ENCODE measurements at regions not wholly inside any gene's neighbourhood (a gene's known extent, or its start where the extent isn't known, plus 50 kb on each side); places are given as distances from the start of the nearest gene placed in this dataset.

GRCh38 chr4:178066338-178066941 is 624.2 kb upstream of the AGA start:
- Histone ChIP-seq H3K4me3 (ENCODE audit: low read depth, low read length) (no peak overlapping the region), H3K4me1 (ENCODE audit: control insufficient read depth, insufficient read depth, low read length, unreplicated experiment) (no peaks in the 10 kb centered on the region), H3K27ac (ENCODE audit: low read depth, low read length) (no peak overlapping the region), H3K79me2 (ENCODE audit: control insufficient read depth, insufficient read depth, low read length, unreplicated experiment) (no peaks in the 10 kb centered on the region), H3K27me3 (ENCODE audit: insufficient read depth, low read length) (no peaks in the 10 kb centered on the region), H3K36me3 (ENCODE audit: insufficient read depth, low read length) (no peaks in the 10 kb centered on the region), H2AFZ (ENCODE audit: low read length, unreplicated experiment) (no peak overlapping the region)

- Histone ChIP-seq H3K4me3 (ENCODE audit: low read depth, low read length) (no peak overlapping the region), H3K36me3 (ENCODE audit: insufficient read depth, low read length) (no peaks in the 10 kb centered on the region), H2AFZ (ENCODE audit: low read length, unreplicated experiment) (no peak overlapping the region), H3K4me1 (ENCODE audit: control insufficient read depth, insufficient read depth, low read length, unreplicated experiment) (no peaks in the 10 kb centered on the region), H3K79me2 (ENCODE audit: control insufficient read depth, insufficient read depth, low read length, unreplicated experiment) (no peaks in the 10 kb centered on the region), H3K27me3 (ENCODE audit: insufficient read depth, low read length) (no peaks in the 10 kb centered on the region), H3K27ac (ENCODE audit: low read depth, low read length) (no peak overlapping the region)
These were observed 625.9 kb upstream of the AGA start for GRCh38 chr4:178068136-178068535.

- no peaks in the 10 kb centered on the region for H3K36me3 ChIP-seq (ENCODE audit: insufficient read depth, low read length)
- H3K4me3 ChIP-seq (ENCODE audit: low read depth, low read length) = no peak overlapping the region
- no peak overlapping the region for H3K27ac ChIP-seq (ENCODE audit: low read depth, low read length)
- H3K4me1 ChIP-seq (ENCODE audit: control insufficient read depth, insufficient read depth, low read length, unreplicated experiment) = no peaks in the 10 kb centered on the region
- no peaks in the 10 kb centered on the region for H3K27me3 ChIP-seq (ENCODE audit: insufficient read depth, low read length)
- H2AFZ ChIP-seq (ENCODE audit: low read length, unreplicated experiment) = no peak overlapping the region
- H3K79me2 ChIP-seq (ENCODE audit: control insufficient read depth, insufficient read depth, low read length, unreplicated experiment) = no peaks in the 10 kb centered on the region
These were observed 627.9 kb upstream of the AGA start for GRCh38 chr4:178070163-178070562.

GRCh38 chr4:178080312-178080711 is 638.1 kb upstream of the AGA start:
- no peaks in the 10 kb centered on the region for H3K36me3 ChIP-seq (ENCODE audit: insufficient read depth, low read length)
- no peaks in the 10 kb centered on the region for H3K79me2 ChIP-seq (ENCODE audit: control insufficient read depth, insufficient read depth, low read length, unreplicated experiment)
- H2AFZ ChIP-seq (ENCODE audit: low read length, unreplicated experiment) = no peak overlapping the region
- H3K4me3 ChIP-seq (ENCODE audit: low read depth, low read length) = no peak overlapping the region
- no peak overlapping the region for H3K27ac ChIP-seq (ENCODE audit: low read depth, low read length)
- no peaks in the 10 kb centered on the region for H3K4me1 ChIP-seq (ENCODE audit: control insufficient read depth, insufficient read depth, low read length, unreplicated experiment)
- no peaks in the 10 kb centered on the region for H3K27me3 ChIP-seq (ENCODE audit: insufficient read depth, low read length)

- no peak overlapping the region for H3K27ac ChIP-seq (ENCODE audit: low read depth, low read length)
- no peaks in the 10 kb centered on the region for H3K27me3 ChIP-seq (ENCODE audit: insufficient read depth, low read length)
- no peak overlapping the region for H3K4me3 ChIP-seq (ENCODE audit: low read depth, low read length)
- no peaks in the 10 kb centered on the region for H3K36me3 ChIP-seq (ENCODE audit: insufficient read depth, low read length)
- no peaks in the 10 kb centered on the region for H3K4me1 ChIP-seq (ENCODE audit: control insufficient read depth, insufficient read depth, low read length, unreplicated experiment)
- H2AFZ ChIP-seq (ENCODE audit: low read length, unreplicated experiment) = no peak overlapping the region
- H3K79me2 ChIP-seq (ENCODE audit: control insufficient read depth, insufficient read depth, low read length, unreplicated experiment) = no peaks in the 10 kb centered on the region
These were observed 638.9 kb upstream of the AGA start for GRCh38 chr4:178081176-178081575.

GRCh38 chr4:178081896-178082295 is 639.7 kb upstream of the AGA start:
- H3K4me1 ChIP-seq (ENCODE audit: control insufficient read depth, insufficient read depth, low read length, unreplicated experiment) = no peaks in the 10 kb centered on the region
- H3K79me2 ChIP-seq (ENCODE audit: control insufficient read depth, insufficient read depth, low read length, unreplicated experiment) = no peaks in the 10 kb centered on the region
- no peak overlapping the region for H2AFZ ChIP-seq (ENCODE audit: low read length, unreplicated experiment)
- no peak overlapping the region for H3K27ac ChIP-seq (ENCODE audit: low read depth, low read length)
- H3K36me3 ChIP-seq (ENCODE audit: insufficient read depth, low read length) = no peaks in the 10 kb centered on the region
- H3K27me3 ChIP-seq (ENCODE audit: insufficient read depth, low read length) = no peaks in the 10 kb centered on the region
- no peak overlapping the region for H3K4me3 ChIP-seq (ENCODE audit: low read depth, low read length)

GRCh38 chr4:178082906-178083305 is 640.7 kb upstream of the AGA start:
- Histone ChIP-seq H3K27me3 (ENCODE audit: insufficient read depth, low read length) (no peaks in the 10 kb centered on the region), H2AFZ (ENCODE audit: low read length, unreplicated experiment) (no peak overlapping the region), H3K4me1 (ENCODE audit: control insufficient read depth, insufficient read depth, low read length, unreplicated experiment) (no peaks in the 10 kb centered on the region)

GRCh38 chr4:178083968-178084367 is 641.7 kb upstream of the AGA start:
- no peak overlapping the region for H3K27ac ChIP-seq (ENCODE audit: low read depth, low read length)
- H2AFZ ChIP-seq (ENCODE audit: low read length, unreplicated experiment) = no peak overlapping the region
- H3K36me3 ChIP-seq (ENCODE audit: insufficient read depth, low read length) = no peaks in the 10 kb centered on the region
- H3K4me1 ChIP-seq (ENCODE audit: control insufficient read depth, insufficient read depth, low read length, unreplicated experiment) = no peaks in the 10 kb centered on the region
- no peaks in the 10 kb centered on the region for H3K27me3 ChIP-seq (ENCODE audit: insufficient read depth, low read length)
- H3K79me2 ChIP-seq (ENCODE audit: control insufficient read depth, insufficient read depth, low read length, unreplicated experiment) = no peaks in the 10 kb centered on the region
- no peak overlapping the region for H3K4me3 ChIP-seq (ENCODE audit: low read depth, low read length)

More at GRCh38 chr4:178082906-178083305, 640.7 kb upstream of the AGA start:
- Histone ChIP-seq H3K36me3 (ENCODE audit: insufficient read depth, low read length) (no peaks in the 10 kb centered on the region), H3K27ac (ENCODE audit: low read depth, low read length) (no peak overlapping the region), H3K4me3 (ENCODE audit: low read depth, low read length) (no peak overlapping the region), H3K79me2 (ENCODE audit: control insufficient read depth, insufficient read depth, low read length, unreplicated experiment) (no peaks in the 10 kb centered on the region)

- no peak overlapping the region for H3K4me3 ChIP-seq (ENCODE audit: low read depth, low read length)
These were observed 644.1 kb upstream of the AGA start for GRCh38 chr4:178086320-178086719.

GRCh38 chr4:178090640-178091411 is 648.6 kb upstream of the AGA start:
- Histone ChIP-seq H3K36me3 (ENCODE audit: insufficient read depth, low read length) (no peaks in the 10 kb centered on the region), H3K27ac (ENCODE audit: low read depth, low read length) (no peak overlapping the region), H3K4me1 (ENCODE audit: control insufficient read depth, insufficient read depth, low read length, unreplicated experiment) (no peaks in the 10 kb centered on the region), H2AFZ (ENCODE audit: low read length, unreplicated experiment) (no peak overlapping the region), H3K27me3 (ENCODE audit: insufficient read depth, low read length) (no peaks in the 10 kb centered on the region), H3K4me3 (ENCODE audit: low read depth, low read length) (no peak overlapping the region), H3K79me2 (ENCODE audit: control insufficient read depth, insufficient read depth, low read length, unreplicated experiment) (no peaks in the 10 kb centered on the region)

More at GRCh38 chr4:178086320-178086719, 644.1 kb upstream of the AGA start:
- no peaks in the 10 kb centered on the region for H3K27me3 ChIP-seq (ENCODE audit: insufficient read depth, low read length)
- H2AFZ ChIP-seq (ENCODE audit: low read length, unreplicated experiment) = no peak overlapping the region
- H3K4me1 ChIP-seq (ENCODE audit: control insufficient read depth, insufficient read depth, low read length, unreplicated experiment) = no peaks in the 10 kb centered on the region
- H3K79me2 ChIP-seq (ENCODE audit: control insufficient read depth, insufficient read depth, low read length, unreplicated experiment) = no peaks in the 10 kb centered on the region
- no peak overlapping the region for H3K27ac ChIP-seq (ENCODE audit: low read depth, low read length)
- H3K36me3 ChIP-seq (ENCODE audit: insufficient read depth, low read length) = no peaks in the 10 kb centered on the region

- no peak overlapping the region for H3K4me3 ChIP-seq (ENCODE audit: low read depth, low read length)
- H3K27me3 ChIP-seq (ENCODE audit: insufficient read depth, low read length) = no peaks in the 10 kb centered on the region
- H2AFZ ChIP-seq (ENCODE audit: low read length, unreplicated experiment) = no peak overlapping the region
These were observed 659.9 kb upstream of the AGA start for GRCh38 chr4:178102139-178102538.

More at GRCh38 chr4:178102139-178102538, 659.9 kb upstream of the AGA start:
- Histone ChIP-seq H3K36me3 (ENCODE audit: insufficient read depth, low read length) (no peaks in the 10 kb centered on the region), H3K4me1 (ENCODE audit: control insufficient read depth, insufficient read depth, low read length, unreplicated experiment) (no peaks in the 10 kb centered on the region), H3K27ac (ENCODE audit: low read depth, low read length) (no peak overlapping the region), H3K79me2 (ENCODE audit: control insufficient read depth, insufficient read depth, low read length, unreplicated experiment) (no peaks in the 10 kb centered on the region)
